Urinary bladder (tissue), 3 donors: ENCODE measurements at regions not wholly inside any gene's neighbourhood (a gene's known extent, or its start where the extent isn't known, plus 50 kb on each side); places are given as distances from the start of the nearest gene placed in this dataset.

Source experiments
- DNase-seq: peaks from one replicate; pipeline ENCODE4 v3.0.0-alpha.2; 2015; ENCODE audit errors: extremely low spot score
- H3K27ac ChIP-seq: one replicate; pipeline ENCODE4 v1.5.1; 2013; ENCODE audit warnings: low read depth, mild to moderate bottlenecking, moderate library complexity
- H3K36me3 ChIP-seq: one replicate; pipeline ENCODE4 v1.6.1; 2013; ENCODE audit warnings: mild to moderate bottlenecking, moderate library complexity; ENCODE audit not compliant: insufficient read depth
- H3K4me1 ChIP-seq: one replicate; pipeline ENCODE4 v1.6.1; 2013; ENCODE audit warnings: mild to moderate bottlenecking, moderate library complexity; ENCODE audit not compliant: insufficient read depth
- H3K4me3 ChIP-seq: one replicate; pipeline ENCODE4 v1.5.1; 2013; ENCODE audit warnings: low read depth, low read length
- WGBS: extraction: QIAGEN DNeasy Blood & Tissue Kit; methylation state at CpG from one replicate; pipeline ENCODE4 v1.1.7; 2013; 5-methylcytosine and 5-hydroxymethylcytosine counted together
- donor health status: healthy with polysubstance abuse.
- donor health status: healthy.

GRCh38 chr2:239905884-239906654, 119.1 kb downstream of the NDUFA10 start:
- Histone ChIP-seq H3K27ac (no peak overlapping the region), H3K4me3 (no peak overlapping the region), H3K36me3 (no peaks in the 10 kb centered on the region), H3K4me1 (no peaks in the 10 kb centered on the region)
- no peak for DNase-seq
- 95% methylated on average over 18 of the region's 18 CpGs for WGBS

- no peak for DNase-seq
- 94% methylated on average over 20 of the region's 20 CpGs for WGBS
- Histone ChIP-seq H3K4me1 (no peaks in the 10 kb centered on the region), H3K36me3 (no peaks in the 10 kb centered on the region), H3K4me3 (no peak overlapping the region), H3K27ac (no peak overlapping the region)
These were observed 119.8 kb downstream of the NDUFA10 start for GRCh38 chr2:239905306-239905705.

GRCh38 chr2:239904496-239904895, 120.6 kb downstream of the NDUFA10 start:
- Histone ChIP-seq H3K4me1 (no peaks in the 10 kb centered on the region), H3K36me3 (no peaks in the 10 kb centered on the region), H3K27ac (no peak overlapping the region), H3K4me3 (no peak overlapping the region)
- DNase-seq = no peak
- 97% methylated on average over 6 of the region's 6 CpGs for WGBS

- Histone ChIP-seq H3K4me1 (no peaks in the 10 kb centered on the region), H3K36me3 (no peaks in the 10 kb centered on the region), H3K4me3 (no peak overlapping the region), H3K27ac (no peak overlapping the region)
- no peak for DNase-seq
- WGBS = 89% methylated on average over 6 of the region's 6 CpGs
These were observed 121.3 kb downstream of the NDUFA10 start for GRCh38 chr2:239903803-239904202.

- Histone ChIP-seq H3K36me3 (no peaks in the 10 kb centered on the region), H3K4me1 (no peaks in the 10 kb centered on the region), H3K4me3 (no peak overlapping the region), H3K27ac (no peak overlapping the region)
- WGBS = 78% methylated on average over 8 of the region's 8 CpGs
- DNase-seq = no peak
These were observed 121.9 kb downstream of the NDUFA10 start for GRCh38 chr2:239903210-239903609.

GRCh38 chr2:239902749-239903201, 122.4 kb downstream of the NDUFA10 start:
- Histone ChIP-seq H3K36me3 (no peaks in the 10 kb centered on the region), H3K4me3 (no peak overlapping the region), H3K27ac (no peak overlapping the region), H3K4me1 (no peaks in the 10 kb centered on the region)
- DNase-seq = no peak
- 54% methylated on average over 11 of the region's 11 CpGs for WGBS

GRCh38 chr2:239898292-239898925, 126.7 kb downstream of the NDUFA10 start:
- 88% methylated on average over 13 of the region's 13 CpGs for WGBS
- no peak for DNase-seq
- H3K4me3 ChIP-seq = no peak overlapping the region
- no peak overlapping the region for H3K27ac ChIP-seq
- no peaks in the 10 kb centered on the region for H3K36me3 ChIP-seq
- no peaks in the 10 kb centered on the region for H3K4me1 ChIP-seq

GRCh38 chr2:239897596-239898235, 127.4 kb downstream of the NDUFA10 start:
- Histone ChIP-seq H3K36me3 (no peaks in the 10 kb centered on the region), H3K4me3 (no peak overlapping the region), H3K27ac (no peak overlapping the region), H3K4me1 (no peaks in the 10 kb centered on the region)
- DNase-seq = no peak
- 95% methylated on average over 9 of the region's 9 CpGs for WGBS

GRCh38 chr2:239896075-239896474, 129.1 kb downstream of the NDUFA10 start:
- no peak for DNase-seq

GRCh38 chr2:239895669-239896068, 129.5 kb downstream of the NDUFA10 start:
- WGBS = 81% methylated on average over 6 of the region's 6 CpGs
- DNase-seq = no peak
- no peak overlapping the region for H3K27ac ChIP-seq
- no peaks in the 10 kb centered on the region for H3K36me3 ChIP-seq
- H3K4me3 ChIP-seq = no peak overlapping the region
- no peaks in the 10 kb centered on the region for H3K4me1 ChIP-seq

More at GRCh38 chr2:239896075-239896474, 129.1 kb downstream of the NDUFA10 start:
- 77% methylated on average over 8 of the region's 8 CpGs for WGBS
- H3K4me3 ChIP-seq = no peak overlapping the region
- no peaks in the 10 kb centered on the region for H3K4me1 ChIP-seq
- H3K27ac ChIP-seq = no peak overlapping the region
- no peaks in the 10 kb centered on the region for H3K36me3 ChIP-seq

- no peak overlapping the region for H3K4me3 ChIP-seq
- no peak for DNase-seq
- WGBS = 89% methylated on average over 3 of the region's 3 CpGs
These were observed 130.0 kb downstream of the NDUFA10 start for GRCh38 chr2:239895116-239895515.

GRCh38 chr2:239894276-239894675, 130.9 kb downstream of the NDUFA10 start:
- H3K4me3 ChIP-seq = no peak overlapping the region
- no peak overlapping the region for H3K27ac ChIP-seq
- H3K4me1 ChIP-seq = no peaks in the 10 kb centered on the region
- no peaks in the 10 kb centered on the region for H3K36me3 ChIP-seq
- DNase-seq = no peak
- WGBS = 82% methylated on average over 5 of the region's 5 CpGs

More at GRCh38 chr2:239895116-239895515, 130.0 kb downstream of the NDUFA10 start:
- Histone ChIP-seq H3K36me3 (no peaks in the 10 kb centered on the region), H3K4me1 (no peaks in the 10 kb centered on the region), H3K27ac (no peak overlapping the region)

- WGBS = 66% methylated on average over 4 of the region's 4 CpGs
- H3K4me3 ChIP-seq = no peak overlapping the region
- DNase-seq = no peak
- H3K4me1 ChIP-seq = no peaks in the 10 kb centered on the region
- H3K27ac ChIP-seq = no peak overlapping the region
- H3K36me3 ChIP-seq = no peaks in the 10 kb centered on the region
These were observed 132.0 kb downstream of the NDUFA10 start for GRCh38 chr2:239893236-239893515.
